Ecto neural progenitor cell (in vitro differentiated cells): ENCODE measurements at regions not wholly inside any gene's neighbourhood (a gene's known extent, or its start where the extent isn't known, plus 50 kb on each side); places are given as distances from the start of the nearest gene placed in this dataset.

ENCODE experiments used
- DNase-seq: peaks from one replicate; pipeline ENCODE4 v3.0.0-alpha.2; 2018; ENCODE audit warnings: low spot score

GRCh38 chr20:46811224-46812084 lies 83.2 kb upstream of the EYA2 start:
- DNase-seq: peak; percentile 46

- peak; percentile 64 for DNase-seq
These were observed 80.0 kb upstream of the EYA2 start for GRCh38 chr20:46814366-46815232.

- DNase-seq: peak; percentile 22
These were observed 78.5 kb upstream of the EYA2 start for GRCh38 chr20:46816097-46816496.

- DNase-seq: peak; percentile 34
These were observed 77.6 kb upstream of the EYA2 start for GRCh38 chr20:46816886-46817638.

GRCh38 chr20:46820682-46821081 lies 74.0 kb upstream of the EYA2 start:
- DNase-seq: no peak

GRCh38 chr20:46823271-46823751 lies 71.3 kb upstream of the EYA2 start:
- DNase-seq: no peak

- DNase-seq: no peak
These were observed 70.9 kb upstream of the EYA2 start for GRCh38 chr20:46823753-46824152.

GRCh38 chr20:46826343-46826984 lies 68.2 kb upstream of the EYA2 start:
- DNase-seq: no peak

- no peak for DNase-seq
These were observed 66.8 kb upstream of the EYA2 start for GRCh38 chr20:46827718-46828458.

- no peak for DNase-seq
These were observed 66.2 kb upstream of the EYA2 start for GRCh38 chr20:46828471-46828870.

- DNase-seq: no peak
These were observed 63.6 kb upstream of the EYA2 start for GRCh38 chr20:46830886-46831632.

GRCh38 chr20:46831633-46832011 lies 63.0 kb upstream of the EYA2 start:
- DNase-seq: no peak

GRCh38 chr20:46832555-46832954 lies 62.1 kb upstream of the EYA2 start:
- no peak for DNase-seq

- DNase-seq: no peak
These were observed 61.3 kb upstream of the EYA2 start for GRCh38 chr20:46833360-46833759.

GRCh38 chr20:46835418-46835817 lies 59.2 kb upstream of the EYA2 start:
- no peak for DNase-seq

- no peak for DNase-seq
These were observed 57.6 kb upstream of the EYA2 start for GRCh38 chr20:46837083-46837482.

- DNase-seq: no peak
These were observed 56.6 kb upstream of the EYA2 start for GRCh38 chr20:46838011-46838410.

GRCh38 chr20:46840054-46840729 lies 54.5 kb upstream of the EYA2 start:
- no peak for DNase-seq
